PC-9 (cell line): ENCODE measurements at regions not wholly inside any gene's neighbourhood (a gene's known extent, or its start where the extent isn't known, plus 50 kb on each side); places are given as distances from the start of the nearest gene placed in this dataset.

Experiments used
- BruUV-seq: library from RNA; stranded (reverse); fragments of 400-500 nt; replicated peaks from 2 replicates; lab custom pipeline; 2021; lab: Mats Ljungman, UMichigan
- CTCF ChIA-PET: fragments of 300-600 bp; sonication (Branson Sonifier 250); formaldehyde crosslinking; loops from one replicate; lab custom pipeline; 2022; ENCODE audit warnings: antibody characterized with exemption; lab: Charles Lee
- POLR2A ChIA-PET: fragments of 300-600 bp; sonication (Branson Sonifier 250); formaldehyde crosslinking; loops from one replicate; lab custom pipeline; 2022; ENCODE audit warnings: antibody characterized with exemption; ENCODE audit not compliant: unreplicated experiment; lab: Charles Lee
- DNase-seq, 2 experiments: peaks; one replicate each; pipeline versions ENCODE4 v3.0.0 to v3.0.0-alpha.2; 2015 to 2022; ENCODE audit warnings: mixed read lengths in 1 of 2
- H2AFZ ChIP-seq: fragments of 200-600 bp; sonication (generic); 2 replicates; pipeline ENCODE4 v1.8.1; 2017; ENCODE audit warnings: antibody characterized with exemption
- H3F3A ChIP-seq: fragments of 200-600 bp; sonication (generic); 2 replicates; pipeline ENCODE4 v1.8.1; 2017; ENCODE audit warnings: antibody characterized with exemption, mild to moderate bottlenecking, low read depth; ENCODE audit not compliant: insufficient read depth
- H3K27ac ChIP-seq: fragments of 200-600 bp; sonication (generic); 2 replicates; pipeline ENCODE4 v1.6.1; 2016; ENCODE audit warnings: mixed run types
- H3K27me3 ChIP-seq: fragments of 200-600 bp; sonication (generic); 2 replicates; pipeline ENCODE4 v1.6.1; 2016; ENCODE audit warnings: low read depth, mixed run types; ENCODE audit not compliant: insufficient read depth
- H3K36me3 ChIP-seq: fragments of 200-600 bp; sonication (generic); 2 replicates; pipeline ENCODE4 v1.6.1; 2016; ENCODE audit warnings: low read depth, mixed run types
- H3K4me1 ChIP-seq: fragments of 200-600 bp; sonication (generic); replicated peaks from 2 replicates; pipeline ENCODE4 v1.6.1; 2016; ENCODE audit warnings: mixed run types; ENCODE audit not compliant: insufficient read depth
- H3K4me2 ChIP-seq: fragments of 200-600 bp; sonication (generic); 2 replicates; pipeline ENCODE4 v1.6.1; 2017; ENCODE audit warnings: mixed run types
- H3K4me3 ChIP-seq: fragments of 200-600 bp; sonication (generic); 2 replicates; pipeline ENCODE4 v1.6.1; 2016; ENCODE audit warnings: mixed run types
- H3K79me2 ChIP-seq: fragments of 200-600 bp; sonication (generic); 2 replicates; pipeline ENCODE4 v1.6.1; 2017; ENCODE audit warnings: low read depth, mixed run types
- H3K9me2 ChIP-seq: fragments of 200-600 bp; sonication (generic); 2 replicates; pipeline ENCODE4 v1.8.1; 2017; ENCODE audit warnings: mild to moderate bottlenecking; ENCODE audit not compliant: insufficient read depth
- H3K9me3 ChIP-seq: fragments of 200-600 bp; sonication (generic); 2 replicates; pipeline ENCODE4 v1.8.1; 2016; ENCODE audit warnings: low read depth; ENCODE audit not compliant: insufficient read depth
- H4K20me1 ChIP-seq: fragments of 200-600 bp; sonication (generic); 2 replicates; pipeline ENCODE4 v1.8.1; 2017; ENCODE audit not compliant: insufficient read depth
- EZH2 ChIP-seq: fragments of 200-600 bp; sonication (generic); IDR thresholded peaks from 2 replicates; pipeline ENCODE4 v1.8.0; 2017; ENCODE audit warnings: antibody characterized with exemption, low read depth
- intact Hi-C: fragments of 100-400 bp; cut with micrococcal nuclease; formaldehyde crosslinking; loops from one replicate; pipeline ENCODE4 v1.10.0; 2022; ENCODE audit not compliant: unreplicated experiment
- TF ChIP-seq, protein P1 (sequence below): fragments of 200-600 bp; sonication (generic); conservative IDR thresholded peaks from 2 replicates; pipeline ENCODE4 v1.6.1; 2017; ENCODE audit warnings: mixed run types, antibody characterized with exemption, mild to moderate bottlenecking, moderate library complexity

DNA sequence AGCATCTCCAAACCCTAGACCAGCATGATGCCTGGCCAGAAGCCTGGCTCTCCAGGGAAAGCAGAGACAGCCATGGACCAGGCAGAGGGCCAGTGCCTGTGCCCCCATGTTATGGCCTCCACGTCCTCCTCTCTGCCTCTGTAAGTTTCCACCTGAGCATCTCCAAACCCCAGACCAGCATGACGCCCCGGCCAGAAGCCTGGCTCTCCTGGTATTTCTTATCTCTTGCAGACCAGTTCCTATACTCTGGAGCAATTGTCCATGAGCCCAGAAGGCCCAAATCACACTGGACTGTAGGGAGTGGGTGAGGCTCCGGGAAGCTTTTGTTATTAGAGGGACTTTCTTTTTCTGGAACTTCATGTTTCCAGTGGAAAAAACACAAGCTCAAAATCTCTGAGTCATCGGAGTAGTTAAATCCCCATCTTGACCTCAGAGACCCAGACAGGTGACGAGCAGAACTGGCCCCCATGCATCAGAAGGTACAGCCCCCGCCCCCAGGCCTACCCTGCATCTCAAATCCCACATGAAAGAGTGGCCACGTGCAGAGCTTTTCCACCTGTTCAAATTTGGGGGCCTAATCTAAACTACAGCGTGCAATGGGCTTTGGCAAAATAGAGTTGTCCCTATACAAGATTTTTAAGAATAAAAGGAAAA is 110.2 kb upstream of the FOXQ1 start:
- intact Hi-C loops: loop anchor here (5.0 kb wide), 1 partner anchor 86 kb away; no protein-coding TSS in a partner anchor
- no peak for TF ChIP-seq EZH2
- TF ChIP-seq, protein P1, sequence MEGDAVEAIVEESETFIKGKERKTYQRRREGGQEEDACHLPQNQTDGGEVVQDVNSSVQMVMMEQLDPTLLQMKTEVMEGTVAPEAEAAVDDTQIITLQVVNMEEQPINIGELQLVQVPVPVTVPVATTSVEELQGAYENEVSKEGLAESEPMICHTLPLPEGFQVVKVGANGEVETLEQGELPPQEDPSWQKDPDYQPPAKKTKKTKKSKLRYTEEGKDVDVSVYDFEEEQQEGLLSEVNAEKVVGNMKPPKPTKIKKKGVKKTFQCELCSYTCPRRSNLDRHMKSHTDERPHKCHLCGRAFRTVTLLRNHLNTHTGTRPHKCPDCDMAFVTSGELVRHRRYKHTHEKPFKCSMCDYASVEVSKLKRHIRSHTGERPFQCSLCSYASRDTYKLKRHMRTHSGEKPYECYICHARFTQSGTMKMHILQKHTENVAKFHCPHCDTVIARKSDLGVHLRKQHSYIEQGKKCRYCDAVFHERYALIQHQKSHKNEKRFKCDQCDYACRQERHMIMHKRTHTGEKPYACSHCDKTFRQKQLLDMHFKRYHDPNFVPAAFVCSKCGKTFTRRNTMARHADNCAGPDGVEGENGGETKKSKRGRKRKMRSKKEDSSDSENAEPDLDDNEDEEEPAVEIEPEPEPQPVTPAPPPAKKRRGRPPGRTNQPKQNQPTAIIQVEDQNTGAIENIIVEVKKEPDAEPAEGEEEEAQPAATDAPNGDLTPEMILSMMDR: no peak
- Histone ChIP-seq H3K4me3 (no peak overlapping the region), H3K9me3 (no peaks in the 10 kb centered on the region), H3K27me3 (no peaks in the 10 kb centered on the region), H3K4me1 (no peaks in the 10 kb centered on the region), H3K27ac (no peak overlapping the region), H3K9me2 (no peaks in the 10 kb centered on the region), H3K4me2 (no peak overlapping the region), H3F3A (no peaks in the 10 kb centered on the region), H2AFZ (no peak overlapping the region), H4K20me1 (no peaks in the 10 kb centered on the region), H3K79me2 (no peaks in the 10 kb centered on the region), H3K36me3 (no peaks in the 10 kb centered on the region)
- CTCF ChIA-PET: no interaction called here
- no TSS peak for BruUV-seq
- DNase-seq: no peak
- POLR2A ChIA-PET: no interaction called here

DNA sequence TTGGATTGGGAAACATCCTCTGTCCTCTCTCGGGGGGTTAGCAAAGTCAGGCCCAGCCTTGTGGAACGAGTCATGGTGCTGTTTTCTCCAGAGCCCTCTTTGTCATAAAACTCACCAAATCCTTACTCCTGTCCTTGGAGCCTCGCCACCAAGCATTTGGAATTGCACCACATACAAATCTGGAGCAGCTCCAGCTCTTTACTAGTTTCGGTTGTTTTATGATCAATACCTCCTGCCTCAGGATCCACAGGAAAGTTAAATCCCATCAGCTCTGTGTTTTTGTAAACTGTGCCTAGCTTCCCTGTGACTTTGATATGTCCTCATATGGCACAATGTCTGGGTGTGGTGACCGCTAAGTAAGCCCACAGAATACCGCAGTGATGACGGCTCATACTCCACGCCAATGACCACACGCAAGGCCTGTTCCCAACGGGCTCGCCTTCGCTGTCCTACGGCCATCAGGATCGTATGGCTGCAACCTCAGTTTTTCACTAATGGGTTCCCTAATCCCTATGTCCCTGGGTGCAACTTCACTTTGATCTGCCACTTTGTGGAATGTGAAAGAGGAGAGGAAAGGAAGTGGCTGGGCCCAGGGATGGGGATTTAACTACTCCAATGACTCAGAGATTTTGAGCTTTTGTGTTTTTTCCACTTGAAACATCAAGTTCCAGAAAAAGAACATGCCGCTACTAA is 111.3 kb upstream of the FOXQ1 start:
- H3F3A ChIP-seq: no peaks in the 10 kb centered on the region
- H3K27me3 ChIP-seq: no peaks in the 10 kb centered on the region
- ChIA-PET POLR2A (interaction anchor here (0.6 kb wide), 1 partner anchor 137 kb away, joined by 3 read pairs; no protein-coding TSS in a partner anchor), CTCF (no interaction called here)
- no peak overlapping the region for H2AFZ ChIP-seq
- no peak for TF ChIP-seq EZH2
- TF ChIP-seq, protein P1: no peak
- H3K9me2 ChIP-seq: no peaks in the 10 kb centered on the region
- H4K20me1 ChIP-seq: no peaks in the 10 kb centered on the region
- no peaks in the 10 kb centered on the region for H3K36me3 ChIP-seq
- intact Hi-C loops: loop anchor here (5.0 kb wide), 1 partner anchor 87 kb away; no protein-coding TSS in a partner anchor
- no peaks in the 10 kb centered on the region for H3K9me3 ChIP-seq
- no peak overlapping the region for H3K4me3 ChIP-seq
- H3K79me2 ChIP-seq: no peaks in the 10 kb centered on the region
- no peak overlapping the region for H3K4me2 ChIP-seq
- no peaks in the 10 kb centered on the region for H3K4me1 ChIP-seq
- H3K27ac ChIP-seq: no peak overlapping the region
- BruUV-seq: no TSS peak
- DNase-seq: peak in 1 of 2 experiments; percentile 27

DNA sequence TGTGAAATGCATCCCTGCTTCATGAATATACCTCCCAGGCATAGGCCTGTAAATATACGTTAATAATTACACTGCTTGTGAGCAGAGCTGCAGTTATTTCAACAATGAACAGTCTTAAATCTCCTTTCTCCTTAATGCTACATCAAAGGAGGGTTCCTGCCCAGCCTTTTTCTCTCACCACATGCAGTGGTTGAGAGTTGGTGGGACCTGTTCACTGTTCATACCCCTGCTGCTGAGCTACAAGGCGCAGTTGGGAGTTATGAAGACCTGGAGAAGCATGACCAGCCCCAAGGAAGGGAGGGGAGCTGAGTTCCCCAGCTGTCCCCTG is 111.9 kb upstream of the FOXQ1 start:
- CTCF ChIA-PET: no interaction called here
- POLR2A ChIA-PET: interaction anchor here (0.6 kb wide), 1 partner anchor 138 kb away, joined by 3 read pairs; no protein-coding TSS in a partner anchor
- no TSS peak for BruUV-seq
- Histone ChIP-seq H3K4me2 (no peak overlapping the region), H4K20me1 (no peaks in the 10 kb centered on the region), H3K4me3 (no peak overlapping the region), H3F3A (no peaks in the 10 kb centered on the region), H3K9me2 (no peaks in the 10 kb centered on the region), H3K9me3 (no peaks in the 10 kb centered on the region), H3K79me2 (no peaks in the 10 kb centered on the region), H3K4me1 (no peaks in the 10 kb centered on the region), H3K27me3 (no peaks in the 10 kb centered on the region), H3K27ac (no peak overlapping the region), H3K36me3 (no peaks in the 10 kb centered on the region), H2AFZ (no peak overlapping the region)
- intact Hi-C loops: loop anchor here (5.0 kb wide), 1 partner anchor 87 kb away; no protein-coding TSS in a partner anchor
- TF ChIP-seq EZH2: no peak
- TF ChIP-seq, protein P1: no peak
- DNase-seq: no peak
